ENCODE measurements at regions not wholly inside any gene's neighbourhood (a gene's known extent, or its start where the extent isn't known, plus 50 kb on each side); places are given as distances from the start of the nearest gene placed in this dataset.

GRCh38 chr13:104871456-104871855, 1664.0 kb downstream of the EFNB2 start:
- no peak overlapping the region for H3K4me3 ChIP-seq (ENCODE audit: low read length)
- H3K9me3 ChIP-seq (ENCODE audit: low read length), result no peaks in the 10 kb centered on the region
- no peaks in the 10 kb centered on the region for H3F3A ChIP-seq (ENCODE audit: low read length, unreplicated experiment)
- no peak for DNase-seq
- no peak overlapping the region for H2AFZ ChIP-seq (ENCODE audit: low read length)
- H3K27ac ChIP-seq (ENCODE audit: low read length), result no peak overlapping the region
- intact Hi-C loops (cut with micrococcal nuclease), result no loop called here
- H3K4me1 ChIP-seq (ENCODE audit: insufficient read depth, low read length), result no peaks in the 10 kb centered on the region
- H4K20me1 ChIP-seq (ENCODE audit: low read length), result no peaks in the 10 kb centered on the region
- POLR2A ChIA-PET (ENCODE audit: unreplicated experiment), result no interaction called here
- no peak for ATAC-seq
- no peaks in the 10 kb centered on the region for H3K27me3 ChIP-seq (ENCODE audit: low read length)
- CTCF ChIA-PET, result no interaction called here
- H3K9me2 ChIP-seq (replicated peaks; ENCODE audit: low read length), result no peaks in the 10 kb centered on the region
- no TSS peak for BruUV-seq (replicated peaks)
- H3K79me2 ChIP-seq (ENCODE audit: low read length), result no peaks in the 10 kb centered on the region
- TF ChIP-seq EZH2phosphoT487 (IDR thresholded peaks at IDR 0.05; ENCODE audit: borderline replicate concordance, low read length), result no peak
- TF ChIP-seq CTCF (conservative IDR thresholded peaks at IDR 0.05; ENCODE audit: low read depth, low read length), result no peak
- TF ChIP-seq EZH2 (IDR thresholded peaks at IDR 0.05; ENCODE audit: low read length, unreplicated experiment), result no peak
- H3K9ac ChIP-seq (ENCODE audit: low read length), result no peak overlapping the region
- no peaks in the 10 kb centered on the region for H3K36me3 ChIP-seq (ENCODE audit: low read depth, low read length)
- H3K4me2 ChIP-seq (ENCODE audit: low read length), result no peak overlapping the region

- POLR2A ChIA-PET (ENCODE audit: unreplicated experiment), result no interaction called here
- H3K4me1 ChIP-seq (ENCODE audit: insufficient read depth, low read length), result no peaks in the 10 kb centered on the region
- ATAC-seq (no peak), DNase-seq (no peak)
- no peaks in the 10 kb centered on the region for H3K9me3 ChIP-seq (ENCODE audit: low read length)
- H3K9ac ChIP-seq (ENCODE audit: low read length), result no peak overlapping the region
- TF ChIP-seq EZH2 (IDR thresholded peaks at IDR 0.05; ENCODE audit: low read length, unreplicated experiment) (no peak), EZH2phosphoT487 (IDR thresholded peaks at IDR 0.05; ENCODE audit: borderline replicate concordance, low read length) (no peak), CTCF (conservative IDR thresholded peaks at IDR 0.05; ENCODE audit: low read depth, low read length) (no peak)
- H3K9me2 ChIP-seq (replicated peaks; ENCODE audit: low read length), result no peaks in the 10 kb centered on the region
- no peak overlapping the region for H3K27ac ChIP-seq (ENCODE audit: low read length)
- BruUV-seq (replicated peaks), result no TSS peak
- no peak overlapping the region for H3K4me2 ChIP-seq (ENCODE audit: low read length)
- no peaks in the 10 kb centered on the region for H3K79me2 ChIP-seq (ENCODE audit: low read length)
- H3K27me3 ChIP-seq (ENCODE audit: low read length), result no peaks in the 10 kb centered on the region
- H4K20me1 ChIP-seq (ENCODE audit: low read length), result no peaks in the 10 kb centered on the region
- H2AFZ ChIP-seq (ENCODE audit: low read length), result no peak overlapping the region
- no peaks in the 10 kb centered on the region for H3F3A ChIP-seq (ENCODE audit: low read length, unreplicated experiment)
- no peak overlapping the region for H3K4me3 ChIP-seq (ENCODE audit: low read length)
- intact Hi-C loops (cut with micrococcal nuclease), result no loop called here
- CTCF ChIA-PET, result no interaction called here
- H3K36me3 ChIP-seq (ENCODE audit: low read depth, low read length), result no peaks in the 10 kb centered on the region
Observed at GRCh38 chr13:104869501-104869900, 1666.0 kb downstream of the EFNB2 start.

DNA sequence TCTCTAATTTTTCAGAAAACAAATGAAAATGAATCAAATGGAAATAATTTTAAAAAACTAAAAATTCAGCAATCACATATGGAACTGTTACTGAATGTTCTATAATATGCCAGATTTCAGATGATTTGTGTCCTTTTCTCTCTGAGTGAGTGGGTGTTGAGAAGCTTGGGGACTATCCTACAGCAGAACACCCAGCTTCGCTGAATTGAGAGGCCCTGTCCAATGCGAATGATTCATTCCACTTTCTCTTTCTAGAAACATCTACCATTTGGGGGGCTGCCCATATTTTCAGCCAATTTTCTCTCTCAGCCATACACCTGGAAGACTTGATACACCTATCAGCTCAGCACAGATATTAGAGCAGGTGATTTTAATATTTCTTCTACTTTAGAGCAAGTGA, 1666.7 kb downstream of the EFNB2 start:
- no peaks in the 10 kb centered on the region for H4K20me1 ChIP-seq (ENCODE audit: low read length)
- POLR2A ChIA-PET (ENCODE audit: unreplicated experiment), result no interaction called here

More for the DNA sequence above, 1666.7 kb downstream of the EFNB2 start:
- Histone ChIP-seq H3K27ac (ENCODE audit: low read length) (no peak overlapping the region), H3K9ac (ENCODE audit: low read length) (no peak overlapping the region), H3K4me2 (ENCODE audit: low read length) (no peak overlapping the region), H2AFZ (ENCODE audit: low read length) (no peak overlapping the region), H3K79me2 (ENCODE audit: low read length) (no peaks in the 10 kb centered on the region), H3K27me3 (ENCODE audit: low read length) (no peaks in the 10 kb centered on the region), H3K36me3 (ENCODE audit: low read depth, low read length) (no peaks in the 10 kb centered on the region), H3K9me2 (replicated peaks; ENCODE audit: low read length) (no peaks in the 10 kb centered on the region), H3F3A (ENCODE audit: low read length, unreplicated experiment) (no peaks in the 10 kb centered on the region), H3K9me3 (ENCODE audit: low read length) (no peaks in the 10 kb centered on the region), H3K4me3 (ENCODE audit: low read length) (no peak overlapping the region), H3K4me1 (ENCODE audit: insufficient read depth, low read length) (no peaks in the 10 kb centered on the region)
- BruUV-seq (replicated peaks), result no TSS peak
- intact Hi-C loops (cut with micrococcal nuclease), result no loop called here
- CTCF ChIA-PET, result no interaction called here
- TF ChIP-seq EZH2 (IDR thresholded peaks at IDR 0.05; ENCODE audit: low read length, unreplicated experiment), result no peak
- no peak for TF ChIP-seq EZH2phosphoT487 (IDR thresholded peaks at IDR 0.05; ENCODE audit: borderline replicate concordance, low read length)
- no peak for TF ChIP-seq CTCF (conservative IDR thresholded peaks at IDR 0.05; ENCODE audit: low read depth, low read length)
- no peak for DNase-seq
- no peak for ATAC-seq
